ENCODE measurements at regions not wholly inside any gene's neighbourhood (a gene's known extent, or its start where the extent isn't known, plus 50 kb on each side); places are given as distances from the start of the nearest gene placed in this dataset.
"Not testable (repeated sequence)": the region's sequence is repeated elsewhere in the genome, so short reads cannot be mapped to it uniquely, and the experiment has no call there.

GRCh38 chr2:106296182-106296815 lies 102.2 kb upstream of the UXS1 start:
- no peak for DNase-seq (ENCODE audit: low read depth)
- in situ Hi-C loops (cut with HindIII; ENCODE audit: low pct_unique_long_range_greater_than_20kb, low sequenced_read_pairs): no loop called here

GRCh38 chr2:106294182-106294581 lies 100.1 kb upstream of the UXS1 start:
- in situ Hi-C loops (cut with HindIII; ENCODE audit: low pct_unique_long_range_greater_than_20kb, low sequenced_read_pairs): no loop called here
- DNase-seq (ENCODE audit: low read depth): no peak

GRCh38 chr2:106293271-106293783 lies 99.2 kb upstream of the UXS1 start:
- DNase-seq (ENCODE audit: low read depth): no peak
- in situ Hi-C loops (cut with HindIII; ENCODE audit: low pct_unique_long_range_greater_than_20kb, low sequenced_read_pairs): no loop called here

- in situ Hi-C loops (cut with HindIII; ENCODE audit: low pct_unique_long_range_greater_than_20kb, low sequenced_read_pairs): no loop called here
- no peak for DNase-seq (ENCODE audit: low read depth)
These were observed 98.5 kb upstream of the UXS1 start for GRCh38 chr2:106292627-106293026.

GRCh38 chr2:106288873-106289272 lies 94.8 kb upstream of the UXS1 start:
- in situ Hi-C loops (cut with HindIII; ENCODE audit: low pct_unique_long_range_greater_than_20kb, low sequenced_read_pairs): no loop called here
- DNase-seq (ENCODE audit: low read depth): no peak

GRCh38 chr2:106285237-106285829 lies 91.2 kb upstream of the UXS1 start:
- no peak for DNase-seq (ENCODE audit: low read depth)
- in situ Hi-C loops (cut with HindIII; ENCODE audit: low pct_unique_long_range_greater_than_20kb, low sequenced_read_pairs): no loop called here

GRCh38 chr2:106284691-106285202 lies 90.6 kb upstream of the UXS1 start:
- no peak for DNase-seq (ENCODE audit: low read depth)
- in situ Hi-C loops (cut with HindIII; ENCODE audit: low pct_unique_long_range_greater_than_20kb, low sequenced_read_pairs): no loop called here

GRCh38 chr2:106284255-106284654 lies 90.2 kb upstream of the UXS1 start:
- in situ Hi-C loops (cut with HindIII; ENCODE audit: low pct_unique_long_range_greater_than_20kb, low sequenced_read_pairs): no loop called here
- no peak for DNase-seq (ENCODE audit: low read depth)

GRCh38 chr2:106283228-106284152 lies 89.4 kb upstream of the UXS1 start:
- in situ Hi-C loops (cut with HindIII; ENCODE audit: low pct_unique_long_range_greater_than_20kb, low sequenced_read_pairs); DNase-seq (ENCODE audit: low read depth): not testable (repeated sequence)

- DNase-seq (ENCODE audit: low read depth): no peak
- in situ Hi-C loops (cut with HindIII; ENCODE audit: low pct_unique_long_range_greater_than_20kb, low sequenced_read_pairs): no loop called here
These were observed 88.5 kb upstream of the UXS1 start for GRCh38 chr2:106282462-106283170.

- in situ Hi-C loops (cut with HindIII; ENCODE audit: low pct_unique_long_range_greater_than_20kb, low sequenced_read_pairs); DNase-seq (ENCODE audit: low read depth): not testable (repeated sequence)
These were observed 87.9 kb upstream of the UXS1 start for GRCh38 chr2:106281907-106282430.

GRCh38 chr2:106280722-106281446 lies 86.8 kb upstream of the UXS1 start:
- in situ Hi-C loops (cut with HindIII; ENCODE audit: low pct_unique_long_range_greater_than_20kb, low sequenced_read_pairs): no loop called here
- DNase-seq (ENCODE audit: low read depth): no peak

GRCh38 chr2:106280224-106280623 lies 86.1 kb upstream of the UXS1 start:
- DNase-seq (ENCODE audit: low read depth): no peak
- in situ Hi-C loops (cut with HindIII; ENCODE audit: low pct_unique_long_range_greater_than_20kb, low sequenced_read_pairs): no loop called here

GRCh38 chr2:106278112-106278876 lies 84.2 kb upstream of the UXS1 start:
- in situ Hi-C loops (cut with HindIII; ENCODE audit: low pct_unique_long_range_greater_than_20kb, low sequenced_read_pairs): no loop called here
- DNase-seq (ENCODE audit: low read depth): no peak

GRCh38 chr2:106277426-106277825 lies 83.3 kb upstream of the UXS1 start:
- in situ Hi-C loops (cut with HindIII; ENCODE audit: low pct_unique_long_range_greater_than_20kb, low sequenced_read_pairs): no loop called here

GRCh38 chr2:106275971-106276370 lies 81.9 kb upstream of the UXS1 start:
- DNase-seq (ENCODE audit: low read depth): no peak
- in situ Hi-C loops (cut with HindIII; ENCODE audit: low pct_unique_long_range_greater_than_20kb, low sequenced_read_pairs): no loop called here

More at GRCh38 chr2:106277426-106277825, 83.3 kb upstream of the UXS1 start:
- DNase-seq (ENCODE audit: low read depth): no peak

- no peak for DNase-seq (ENCODE audit: low read depth)
- in situ Hi-C loops (cut with HindIII; ENCODE audit: low pct_unique_long_range_greater_than_20kb, low sequenced_read_pairs): no loop called here
These were observed 80.6 kb upstream of the UXS1 start for GRCh38 chr2:106274668-106275067.

All from Caki2 (cell line).